A673 (cell line): ENCODE measurements at regions not wholly inside any gene's neighbourhood (a gene's known extent, or its start where the extent isn't known, plus 50 kb on each side); places are given as distances from the start of the nearest gene placed in this dataset.

Experiments used
- CTCF ChIP-seq: fragments of 300-800, 200-600 bp; sonication (generic); conservative IDR thresholded peaks from 2 replicates; pipeline ENCODE4 v1.5.1; 2017; ENCODE audit warnings: low read depth, mild to moderate bottlenecking, antibody characterized with exemption, low read length, moderate library complexity, mixed read lengths
- EZH2 ChIP-seq: fragments of 200-600 bp; sonication (generic); IDR thresholded peaks from 2 replicates; pipeline ENCODE4 v1.6.1; 2017; ENCODE audit warnings: borderline replicate concordance, low read depth, mild to moderate bottlenecking, mixed read lengths, antibody characterized with exemption, low read length; ENCODE audit not compliant: poor library complexity, severe bottlenecking

- TF ChIP-seq CTCF (no peak), EZH2 (no peak)
These were observed 216.3 kb downstream of the ISL1 start for GRCh38 chr5:51599587-51599986.
